ENCODE measurements at regions not wholly inside any gene's neighbourhood (a gene's known extent, or its start where the extent isn't known, plus 50 kb on each side); places are given as distances from the start of the nearest gene placed in this dataset.

DNA sequence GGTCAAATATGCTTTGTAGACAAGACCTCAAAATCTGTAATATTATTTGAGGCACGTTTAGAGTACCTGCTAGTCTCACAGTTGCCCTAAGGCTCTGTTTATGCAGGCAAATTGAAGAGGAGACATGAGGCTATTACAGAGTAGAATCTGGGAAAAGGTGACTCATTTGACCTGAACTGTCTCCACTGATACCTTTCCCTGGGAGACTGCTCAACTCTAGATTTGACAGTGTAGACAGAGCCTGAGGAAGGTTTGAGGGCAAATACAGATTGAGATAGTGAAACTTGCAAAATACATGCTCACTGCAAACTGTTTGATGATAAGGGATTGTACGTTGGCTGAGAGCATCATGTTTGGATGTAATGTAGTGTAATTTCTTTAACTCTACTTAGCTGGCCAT, 1266.6 kb upstream of the CDH8 start:
- TF ChIP-seq, protein P1, sequence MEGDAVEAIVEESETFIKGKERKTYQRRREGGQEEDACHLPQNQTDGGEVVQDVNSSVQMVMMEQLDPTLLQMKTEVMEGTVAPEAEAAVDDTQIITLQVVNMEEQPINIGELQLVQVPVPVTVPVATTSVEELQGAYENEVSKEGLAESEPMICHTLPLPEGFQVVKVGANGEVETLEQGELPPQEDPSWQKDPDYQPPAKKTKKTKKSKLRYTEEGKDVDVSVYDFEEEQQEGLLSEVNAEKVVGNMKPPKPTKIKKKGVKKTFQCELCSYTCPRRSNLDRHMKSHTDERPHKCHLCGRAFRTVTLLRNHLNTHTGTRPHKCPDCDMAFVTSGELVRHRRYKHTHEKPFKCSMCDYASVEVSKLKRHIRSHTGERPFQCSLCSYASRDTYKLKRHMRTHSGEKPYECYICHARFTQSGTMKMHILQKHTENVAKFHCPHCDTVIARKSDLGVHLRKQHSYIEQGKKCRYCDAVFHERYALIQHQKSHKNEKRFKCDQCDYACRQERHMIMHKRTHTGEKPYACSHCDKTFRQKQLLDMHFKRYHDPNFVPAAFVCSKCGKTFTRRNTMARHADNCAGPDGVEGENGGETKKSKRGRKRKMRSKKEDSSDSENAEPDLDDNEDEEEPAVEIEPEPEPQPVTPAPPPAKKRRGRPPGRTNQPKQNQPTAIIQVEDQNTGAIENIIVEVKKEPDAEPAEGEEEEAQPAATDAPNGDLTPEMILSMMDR (IDR thresholded peaks at IDR 0.05), result no peak
- TF ChIP-seq POLR2A (IDR thresholded peaks at IDR 0.05), result no peak

All from uterus (tissue), 2 donors.